Cardiac fibroblast (primary cell): ENCODE measurements at regions not wholly inside any gene's neighbourhood (a gene's known extent, or its start where the extent isn't known, plus 50 kb on each side); places are given as distances from the start of the nearest gene placed in this dataset.
A peak's percentile ranks its signal among the peaks of the same experiment; 100 is the strongest.
"Not testable (repeated sequence)": the region's sequence is repeated elsewhere in the genome, so short reads cannot be mapped to it uniquely, and the experiment has no call there.

Experiments
- DNase-seq, 2 donors: peaks; one replicate each; pipeline versions ENCODE4 v3.0.0 to v3.0.0-alpha.2; 2010; ENCODE audit warnings: low read depth in 2 of 2
- H3K4me3 ChIP-seq, 2 donors: replicated peaks in 1 of 2; 1 replicate in 1 of 2; 2 replicates in 1 of 2; pipeline ENCODE4 v1.5.1; 2011; ENCODE audit warnings: low read depth in 2 of 2, low read length in 2 of 2, mild to moderate bottlenecking in 2 of 2, moderate library complexity in 1 of 2
- CTCF ChIP-seq: IDR thresholded peaks from one replicate; pipeline ENCODE4 v1.5.1; 2011; ENCODE audit warnings: low read depth, mild to moderate bottlenecking, low read length, inconsistent platforms

- no peak for DNase-seq
- TF ChIP-seq CTCF: no peak
Observed at GRCh38 chr4:137806420-137806819, 274.1 kb upstream of the PCDH18 start.

GRCh38 chr4:137804906-137805495 is 272.7 kb upstream of the PCDH18 start:
- TF ChIP-seq CTCF: no peak
- no peak overlapping the region for H3K4me3 ChIP-seq
- DNase-seq: no peak

More at GRCh38 chr4:137806420-137806819, 274.1 kb upstream of the PCDH18 start:
- H3K4me3 ChIP-seq: no peak overlapping the region

- H3K4me3 ChIP-seq: no peak overlapping the region
- TF ChIP-seq CTCF: no peak
- DNase-seq: no peak
Observed at GRCh38 chr4:137800861-137801260, 268.6 kb upstream of the PCDH18 start.

- DNase-seq: peak in 1 of 2 donors; percentile 2
- H3K4me3 ChIP-seq: no peak overlapping the region
- TF ChIP-seq CTCF: no peak
Observed at GRCh38 chr4:137794764-137795254, 262.5 kb upstream of the PCDH18 start.

GRCh38 chr4:137789263-137789662 is 257.0 kb upstream of the PCDH18 start:
- DNase-seq, H3K4me3 ChIP-seq: not testable (repeated sequence)

GRCh38 chr4:137783923-137784322 is 251.6 kb upstream of the PCDH18 start:
- DNase-seq, H3K4me3 ChIP-seq: not testable (repeated sequence)

GRCh38 chr4:137775701-137776100 is 243.4 kb upstream of the PCDH18 start:
- DNase-seq: no peak
- TF ChIP-seq CTCF: no peak
- no peak overlapping the region for H3K4me3 ChIP-seq

GRCh38 chr4:137774501-137774900 is 242.2 kb upstream of the PCDH18 start:
- no peak overlapping the region for H3K4me3 ChIP-seq

More at GRCh38 chr4:137774501-137774900, 242.2 kb upstream of the PCDH18 start:
- no peak for DNase-seq
- TF ChIP-seq CTCF: no peak
